ENCODE measurements at regions not wholly inside any gene's neighbourhood (a gene's known extent, or its start where the extent isn't known, plus 50 kb on each side); places are given as distances from the start of the nearest gene placed in this dataset.

GRCh38 chr12:97628962-97629361 is 166.4 kb downstream of the RMST start:
- TF ChIP-seq CTCF (conservative IDR thresholded peaks at IDR 0.05 in 1 of 2, IDR thresholded peaks at IDR 0.05 in 1 of 2; ENCODE audit: extremely low read depth in 1 of 2, insufficient read depth in 1 of 2, low read depth in 1 of 2, low read length in 2 of 2) (no peak), EZH2 (IDR thresholded peaks at IDR 0.05; ENCODE audit: borderline replicate concordance, low read length) (no peak)
